ENCODE measurements at regions not wholly inside any gene's neighbourhood (a gene's known extent, or its start where the extent isn't known, plus 50 kb on each side); places are given as distances from the start of the nearest gene placed in this dataset.

DNA sequence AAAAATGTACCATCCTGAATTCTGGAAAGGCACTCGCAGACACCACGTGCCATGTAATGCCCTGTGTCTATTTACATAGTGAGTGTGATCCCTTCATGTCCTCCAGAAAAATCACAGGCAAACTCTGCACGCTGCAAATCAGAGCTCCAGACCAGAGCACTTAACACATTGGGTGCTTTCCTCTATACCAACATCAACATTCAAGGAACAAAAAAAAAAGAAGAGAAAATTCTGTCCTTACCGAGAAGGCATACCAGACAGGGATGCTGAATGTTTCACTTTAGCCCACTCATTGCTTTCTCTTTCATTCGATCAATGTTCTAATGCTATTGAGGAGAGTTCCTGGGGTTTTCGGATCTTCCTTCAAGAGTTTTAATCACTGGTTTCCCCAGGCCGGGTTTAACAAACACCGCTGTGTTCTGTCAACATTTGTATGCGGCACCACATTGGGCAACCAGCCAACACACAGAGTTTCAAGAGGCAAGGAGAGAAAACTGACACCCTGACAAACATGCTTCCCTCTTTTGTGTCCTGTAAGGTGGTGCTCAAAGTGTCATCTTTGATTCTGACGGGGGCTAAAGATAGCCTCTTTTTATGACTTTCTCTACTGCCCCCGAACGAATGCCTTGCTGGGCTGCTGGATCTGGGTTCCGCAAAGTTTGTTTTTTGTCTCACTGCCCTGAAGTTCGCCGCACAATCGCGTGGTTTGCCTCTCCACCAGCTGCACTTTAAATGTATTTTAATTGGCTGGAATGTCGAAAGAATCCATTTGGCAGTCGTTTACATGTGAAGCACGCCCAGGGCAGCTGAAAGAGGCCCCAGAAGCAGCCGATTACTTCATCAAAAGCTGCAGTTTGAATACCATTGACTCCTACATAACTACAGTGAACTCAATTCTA lies 106.4 kb upstream of the NCKAP5 start:
- DNase-seq (ENCODE audit: low read depth): peak; percentile 93
- TF ChIP-seq, protein P1, sequence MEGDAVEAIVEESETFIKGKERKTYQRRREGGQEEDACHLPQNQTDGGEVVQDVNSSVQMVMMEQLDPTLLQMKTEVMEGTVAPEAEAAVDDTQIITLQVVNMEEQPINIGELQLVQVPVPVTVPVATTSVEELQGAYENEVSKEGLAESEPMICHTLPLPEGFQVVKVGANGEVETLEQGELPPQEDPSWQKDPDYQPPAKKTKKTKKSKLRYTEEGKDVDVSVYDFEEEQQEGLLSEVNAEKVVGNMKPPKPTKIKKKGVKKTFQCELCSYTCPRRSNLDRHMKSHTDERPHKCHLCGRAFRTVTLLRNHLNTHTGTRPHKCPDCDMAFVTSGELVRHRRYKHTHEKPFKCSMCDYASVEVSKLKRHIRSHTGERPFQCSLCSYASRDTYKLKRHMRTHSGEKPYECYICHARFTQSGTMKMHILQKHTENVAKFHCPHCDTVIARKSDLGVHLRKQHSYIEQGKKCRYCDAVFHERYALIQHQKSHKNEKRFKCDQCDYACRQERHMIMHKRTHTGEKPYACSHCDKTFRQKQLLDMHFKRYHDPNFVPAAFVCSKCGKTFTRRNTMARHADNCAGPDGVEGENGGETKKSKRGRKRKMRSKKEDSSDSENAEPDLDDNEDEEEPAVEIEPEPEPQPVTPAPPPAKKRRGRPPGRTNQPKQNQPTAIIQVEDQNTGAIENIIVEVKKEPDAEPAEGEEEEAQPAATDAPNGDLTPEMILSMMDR (conservative IDR thresholded peaks at IDR 0.05; ENCODE audit: low read depth, low read length): no peak

GRCh38 chr2:133676392-133677130 lies 108.3 kb upstream of the NCKAP5 start:
- H3K4me3 ChIP-seq (ENCODE audit: low read depth, low read length): no peak overlapping the region
- peak; percentile 63 for DNase-seq (ENCODE audit: low read depth)
- TF ChIP-seq, protein P1 (conservative IDR thresholded peaks at IDR 0.05; ENCODE audit: low read depth, low read length): no peak

More for the DNA sequence above, 106.4 kb upstream of the NCKAP5 start:
- peak overlapping the region; percentile 46 for H3K4me3 ChIP-seq (ENCODE audit: low read depth, low read length)

GRCh38 chr2:133680343-133681049 lies 112.2 kb upstream of the NCKAP5 start:
- H3K4me3 ChIP-seq (ENCODE audit: low read depth, low read length): no peak overlapping the region
- no peak for DNase-seq (ENCODE audit: low read depth)
- TF ChIP-seq, protein P1 (conservative IDR thresholded peaks at IDR 0.05; ENCODE audit: low read depth, low read length): peak; percentile 16

- no peak overlapping the region for H3K4me3 ChIP-seq (ENCODE audit: low read depth, low read length)
- DNase-seq (ENCODE audit: low read depth): no peak
- TF ChIP-seq, protein P1 (conservative IDR thresholded peaks at IDR 0.05; ENCODE audit: low read depth, low read length): no peak
These were observed 114.1 kb upstream of the NCKAP5 start for GRCh38 chr2:133682347-133682746.

DNA sequence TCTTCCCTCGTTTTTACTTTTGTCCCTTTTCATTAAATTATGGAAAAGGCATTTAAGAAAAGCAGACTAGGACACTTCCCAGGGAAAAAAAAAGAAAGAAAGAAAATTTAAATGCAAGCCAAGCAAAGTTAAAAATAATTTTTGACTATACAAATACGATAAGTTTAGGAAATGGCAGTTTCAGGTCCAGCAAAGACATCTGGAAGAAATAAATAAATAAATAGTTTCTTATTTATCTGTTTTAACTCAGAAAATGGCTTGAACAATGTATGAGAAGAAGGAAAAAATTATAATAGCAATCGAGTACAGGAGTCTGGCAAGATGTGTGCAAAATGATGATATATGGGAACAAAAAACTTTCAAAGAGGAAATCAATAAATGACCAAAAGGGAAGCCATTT lies 114.6 kb upstream of the NCKAP5 start:
- H3K4me3 ChIP-seq (ENCODE audit: low read depth, low read length): no peak overlapping the region
- TF ChIP-seq, protein P1 (conservative IDR thresholded peaks at IDR 0.05; ENCODE audit: low read depth, low read length): no peak
- DNase-seq (ENCODE audit: low read depth): no peak

DNA sequence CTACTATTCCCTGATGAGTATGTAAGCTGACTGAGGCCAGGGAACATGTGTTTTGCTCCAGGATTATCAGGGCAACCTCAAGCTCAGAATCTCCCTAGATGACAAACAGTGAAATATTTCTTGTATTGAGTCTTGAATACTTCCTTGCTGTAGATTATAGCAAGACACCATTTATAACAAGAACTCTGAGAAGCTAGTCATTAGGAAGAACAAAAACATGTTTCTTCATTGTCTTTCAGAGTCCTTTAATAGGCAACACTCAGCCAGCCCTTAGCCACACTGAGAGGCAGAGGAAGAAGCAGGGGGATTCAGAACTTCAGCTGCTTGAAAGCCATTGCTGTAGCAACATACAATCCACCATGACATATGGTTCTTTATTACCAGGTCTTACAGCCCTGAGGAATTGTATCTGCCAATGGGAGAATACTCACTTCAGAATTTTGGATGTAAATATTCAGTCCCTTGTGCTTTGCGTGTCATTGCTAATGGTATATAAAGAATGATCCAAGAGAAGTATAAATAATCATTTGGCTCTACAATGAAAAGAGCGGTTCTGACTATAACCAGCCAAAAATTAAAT lies 117.5 kb upstream of the NCKAP5 start:
- H3K4me3 ChIP-seq (ENCODE audit: low read depth, low read length): no peak overlapping the region
- DNase-seq (ENCODE audit: low read depth): no peak
- TF ChIP-seq, protein P1 (conservative IDR thresholded peaks at IDR 0.05; ENCODE audit: low read depth, low read length): no peak
